ENCODE measurements at regions not wholly inside any gene's neighbourhood (a gene's known extent, or its start where the extent isn't known, plus 50 kb on each side); places are given as distances from the start of the nearest gene placed in this dataset.

DNA sequence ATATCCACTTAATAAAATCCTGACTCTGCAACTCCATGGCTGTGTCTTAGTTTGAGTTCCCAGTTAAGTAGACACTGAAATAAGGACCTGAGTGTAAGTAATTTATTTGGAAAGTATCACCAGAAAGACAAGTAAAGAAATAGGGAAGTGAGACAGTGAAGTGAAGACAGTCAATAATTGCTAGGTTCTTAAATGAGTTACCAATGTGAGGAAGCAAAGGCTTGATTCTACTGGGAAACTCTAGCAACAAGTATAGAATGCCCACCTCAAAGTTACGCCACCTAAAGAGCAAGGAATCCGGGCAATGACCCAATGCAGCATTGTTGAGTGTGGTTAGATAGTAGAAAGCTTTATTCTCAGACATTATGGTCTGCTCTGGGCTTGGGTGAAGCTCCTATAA is 383.9 kb downstream of the TLR4 start:
- DNase-seq: no peak

DNA sequence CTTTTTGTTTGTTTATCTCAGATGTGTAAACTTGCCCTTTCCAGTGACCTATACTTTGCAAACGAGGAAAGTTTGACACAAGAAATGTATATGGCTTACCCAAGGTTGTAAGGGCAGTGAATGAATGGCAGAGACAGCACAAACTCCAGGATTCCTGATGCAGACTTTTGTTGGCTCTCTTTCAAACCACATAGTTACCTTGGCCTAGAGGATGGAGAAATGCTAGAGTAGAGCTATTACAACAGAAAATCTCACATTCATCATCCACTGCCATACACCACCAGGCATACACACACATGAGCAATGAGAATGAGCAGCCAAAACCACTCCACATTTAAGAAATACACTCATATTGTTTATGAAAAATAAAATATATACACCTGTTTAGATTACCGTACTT is 387.0 kb downstream of the TLR4 start:
- no peak for DNase-seq

DNA sequence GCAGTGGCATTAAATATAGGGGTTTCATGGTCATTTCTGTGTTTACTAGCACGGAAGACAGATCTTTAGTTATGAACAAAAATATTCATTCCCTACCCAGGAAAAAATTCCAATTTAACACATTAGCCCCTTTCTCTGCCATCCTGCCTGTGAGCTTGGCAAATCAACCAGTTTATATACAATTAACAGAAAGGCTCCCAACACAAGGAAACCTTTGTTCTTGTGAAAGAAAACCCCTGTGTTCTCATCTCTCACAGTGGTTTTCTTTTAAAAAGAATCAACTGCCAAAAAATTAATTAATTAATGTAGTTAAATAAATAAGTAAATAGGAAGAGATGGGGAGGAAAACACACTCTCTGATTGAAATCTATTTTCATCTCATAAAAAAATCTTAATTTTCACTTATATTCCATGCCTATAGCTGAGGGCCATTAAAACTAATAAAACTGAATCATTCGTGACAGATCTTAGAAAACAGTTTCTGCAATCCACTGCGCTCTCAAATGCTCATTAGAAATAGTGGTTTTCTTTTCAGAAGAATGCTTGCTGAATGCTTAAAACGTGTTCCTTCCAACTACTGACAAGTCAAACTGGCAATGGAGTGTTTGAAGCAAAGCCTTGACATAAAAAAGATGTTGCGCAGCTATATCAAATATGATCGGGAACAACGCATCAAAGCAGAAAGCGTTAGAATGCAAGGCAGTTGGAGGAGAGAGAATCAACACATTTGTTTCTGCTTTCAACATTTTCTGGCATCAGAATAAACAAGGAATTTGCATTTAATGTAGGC is 387.7 kb downstream of the TLR4 start:
- DNase-seq: no peak

DNA sequence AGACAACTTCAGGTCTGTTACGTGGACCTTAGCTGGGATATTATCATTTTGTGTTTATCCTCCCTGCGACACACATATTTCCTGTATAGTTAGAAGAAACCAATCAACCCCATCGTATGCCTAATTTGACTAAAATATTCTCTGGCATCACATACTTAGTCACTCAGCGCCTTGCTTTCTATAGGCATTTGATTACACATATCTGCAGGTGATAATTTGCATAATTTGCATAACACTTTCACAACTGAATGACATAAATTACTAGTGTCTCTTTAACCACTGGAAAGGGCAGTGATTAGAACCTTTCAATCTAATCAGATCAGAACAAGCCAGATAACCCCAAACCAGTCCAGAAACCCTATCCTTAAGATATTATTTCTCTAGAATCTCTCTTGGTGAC is 390.2 kb downstream of the TLR4 start:
- no peak for DNase-seq

DNA sequence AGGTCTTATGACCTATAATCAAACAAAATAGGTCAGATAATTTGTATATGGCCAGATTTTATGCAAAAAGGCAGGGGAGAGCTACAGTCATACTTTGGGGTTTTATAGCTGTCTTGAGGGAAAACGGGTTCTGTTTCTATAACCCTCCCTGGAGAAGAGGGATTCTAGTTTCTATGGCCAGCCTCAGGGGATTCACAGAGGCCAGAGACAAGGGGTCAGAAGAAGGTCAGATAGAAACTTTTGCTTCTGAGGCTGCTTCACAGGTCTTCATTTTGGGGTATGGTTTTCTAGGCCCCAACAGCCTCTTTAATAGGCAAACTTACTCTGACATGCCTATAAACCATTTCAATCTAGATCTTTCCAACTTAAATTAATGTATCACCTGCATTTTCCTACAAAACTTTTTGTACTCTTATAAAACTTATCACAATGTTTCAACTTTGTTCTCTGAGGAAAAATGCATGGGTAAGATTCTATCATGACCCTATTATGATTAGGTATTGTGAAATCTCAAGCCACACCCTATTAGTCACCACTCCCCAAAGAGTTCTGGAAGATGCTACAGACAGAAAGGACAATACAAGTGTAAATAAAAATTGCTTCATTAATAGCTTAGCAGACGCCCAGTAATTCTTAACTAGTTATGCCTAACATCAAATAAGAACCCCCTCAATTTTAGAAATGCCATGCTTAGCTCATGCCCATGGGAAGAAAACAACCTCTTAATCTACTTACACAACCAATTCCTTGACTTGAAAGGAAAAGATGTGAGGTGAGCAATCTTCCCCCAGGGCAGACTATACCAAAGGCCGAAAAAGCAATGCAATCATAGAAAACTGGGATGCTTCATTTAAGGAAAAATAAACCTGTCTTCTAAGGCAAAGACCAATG is 396.6 kb downstream of the TLR4 start:
- DNase-seq: no peak

DNA sequence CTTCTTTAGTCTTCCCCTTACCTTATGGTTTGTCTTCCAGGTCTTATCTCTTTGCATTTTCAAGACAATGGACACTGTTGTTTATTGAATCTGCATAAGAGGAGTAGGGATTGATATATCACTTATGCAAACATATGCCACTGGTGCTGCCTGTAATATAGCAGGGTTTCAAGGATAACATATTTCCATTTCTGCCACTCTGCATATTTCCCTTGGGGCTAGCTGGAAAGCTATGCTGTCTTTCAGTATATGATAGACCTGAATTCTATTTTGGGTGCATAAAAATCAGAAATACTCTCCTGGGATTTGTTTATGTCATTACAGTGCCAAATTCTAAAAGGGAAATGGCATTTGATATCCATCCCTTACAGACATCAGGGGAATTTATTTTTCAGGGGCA is 400.2 kb downstream of the TLR4 start:
- no peak for DNase-seq

DNA sequence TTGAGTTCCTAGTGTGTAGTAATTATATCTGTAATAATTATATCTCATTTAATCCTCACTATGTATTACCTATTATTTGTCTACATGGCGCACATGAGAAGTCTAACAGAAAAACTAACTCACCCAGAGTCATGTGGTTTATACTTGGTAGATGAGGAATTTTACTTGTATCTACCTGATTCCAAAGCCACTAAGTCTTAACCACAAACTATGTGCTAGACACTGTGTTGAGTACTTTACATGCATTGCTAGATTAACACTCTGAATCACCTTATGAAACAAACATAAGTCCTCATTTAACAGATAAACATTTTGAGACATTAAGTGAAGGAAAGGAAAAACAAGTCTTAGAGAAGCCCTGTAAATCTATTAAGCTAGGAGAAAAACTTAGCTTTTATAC is 404.8 kb downstream of the TLR4 start:
- no peak for DNase-seq

DNA sequence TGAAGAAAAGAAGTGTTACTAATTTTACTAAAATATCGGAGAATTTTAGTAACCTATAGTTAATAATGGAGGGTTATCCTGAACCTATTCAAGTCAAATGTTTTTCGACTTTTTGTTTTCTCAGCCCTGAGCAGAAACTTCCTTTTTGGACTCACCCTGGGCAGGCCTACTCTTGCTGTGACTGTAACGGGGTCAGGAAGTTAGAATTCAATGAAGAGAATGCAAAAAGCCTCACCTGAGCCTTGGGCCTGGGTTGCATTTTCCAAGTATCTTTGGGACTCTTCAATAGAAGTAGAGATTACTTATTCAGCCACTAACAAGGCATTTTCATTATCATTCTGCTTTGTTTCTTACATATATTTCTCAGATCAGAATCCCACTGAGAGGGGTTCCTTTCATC is 405.3 kb downstream of the TLR4 start:
- no peak for DNase-seq

DNA sequence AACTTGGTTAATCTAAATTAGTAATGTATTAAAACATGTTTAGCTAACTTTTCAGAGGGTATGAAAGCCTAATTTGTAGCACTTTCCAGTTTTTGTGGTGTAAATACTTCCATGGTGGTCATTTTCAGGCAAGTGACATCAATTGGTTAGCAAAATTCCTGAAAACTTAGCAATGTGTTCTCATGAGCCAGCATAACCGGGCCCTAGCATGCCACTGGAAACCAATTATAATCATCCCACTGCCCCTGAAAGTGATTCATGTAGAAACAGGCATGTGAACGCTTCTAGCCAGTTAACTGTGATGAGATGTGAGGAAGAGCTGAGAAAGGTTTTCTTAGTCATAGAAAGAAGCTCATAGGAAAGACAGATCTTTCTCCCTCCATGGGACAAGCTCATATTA is 417.2 kb downstream of the TLR4 start:
- no peak for DNase-seq

DNA sequence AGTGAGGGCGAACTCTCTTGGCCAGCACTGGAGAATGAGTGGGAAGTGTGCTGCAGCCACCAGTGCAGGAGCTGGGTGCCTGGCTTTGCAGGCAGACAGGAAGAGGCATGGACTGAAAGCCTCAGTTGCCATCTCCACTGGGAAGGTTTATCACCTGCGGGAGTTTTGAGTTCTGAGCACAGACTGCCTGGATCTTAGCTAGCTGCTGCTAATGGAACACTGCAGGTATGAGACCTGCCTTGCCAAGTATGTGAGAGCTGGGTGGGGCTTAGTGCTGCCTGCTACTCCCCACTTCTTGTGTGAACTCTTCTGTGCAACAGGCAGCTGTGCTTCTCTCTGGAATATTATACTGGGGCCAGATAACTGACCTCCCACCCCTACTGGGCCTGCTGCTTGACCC is 424.1 kb downstream of the TLR4 start:
- no peak for DNase-seq

DNA sequence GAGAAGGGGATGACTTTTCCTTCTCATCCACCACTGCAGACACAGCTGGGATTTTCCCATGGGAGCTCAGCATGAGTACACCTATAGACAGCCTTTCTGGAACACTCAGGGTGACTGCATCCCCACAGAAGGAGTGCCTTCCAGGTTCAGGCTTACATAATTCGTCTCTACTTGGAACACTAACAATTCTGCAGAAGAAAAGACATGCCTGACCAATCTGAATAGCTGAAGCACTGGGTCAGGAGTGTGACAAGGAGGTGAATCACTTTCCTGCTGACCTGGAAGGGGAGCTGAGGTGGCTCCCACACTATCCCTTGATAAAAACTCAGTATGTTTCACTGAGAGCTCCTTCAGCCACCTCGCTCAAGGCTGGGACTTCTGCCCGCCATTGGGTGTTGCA is 425.3 kb downstream of the TLR4 start:
- no peak for DNase-seq

DNA sequence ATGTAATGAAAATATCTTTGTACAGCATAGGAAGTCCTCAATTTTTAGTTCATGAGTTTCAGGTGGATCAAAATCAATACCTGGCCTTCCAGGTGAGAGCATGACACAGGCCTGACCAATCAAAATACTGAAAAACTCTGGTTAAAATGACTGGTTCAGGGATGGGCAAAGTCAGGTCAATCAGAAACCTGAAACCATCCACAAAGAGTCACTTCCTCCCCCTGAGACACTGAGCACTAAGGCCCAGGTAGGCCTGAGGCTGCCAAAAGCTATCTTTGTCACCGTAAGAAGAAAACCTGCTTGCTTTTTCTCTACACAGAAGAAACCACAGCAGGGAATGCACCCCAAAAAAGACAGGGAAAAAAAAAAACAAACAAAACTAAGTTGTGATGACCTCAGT is 444.8 kb downstream of the TLR4 start:
- DNase-seq: no peak

DNA sequence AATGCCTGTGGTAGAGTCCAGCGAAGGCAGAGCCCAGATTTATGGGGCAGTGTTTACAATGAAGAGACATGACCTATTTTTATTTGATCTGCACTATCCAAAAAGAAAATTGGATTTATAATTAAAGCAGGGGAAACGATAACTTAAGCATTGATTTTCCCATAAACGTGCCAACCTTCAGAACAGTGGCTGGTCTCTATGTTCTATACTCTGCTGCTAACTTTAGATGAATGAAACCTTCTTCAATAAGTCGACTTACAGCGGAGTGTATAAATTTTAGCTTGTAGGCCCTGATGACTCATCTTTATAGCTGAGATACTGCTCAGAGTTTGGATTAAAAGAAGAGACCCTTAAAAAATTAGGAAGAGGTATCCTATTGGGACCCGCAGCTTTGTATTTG is 452.6 kb downstream of the TLR4 start:
- no peak for DNase-seq

DNA sequence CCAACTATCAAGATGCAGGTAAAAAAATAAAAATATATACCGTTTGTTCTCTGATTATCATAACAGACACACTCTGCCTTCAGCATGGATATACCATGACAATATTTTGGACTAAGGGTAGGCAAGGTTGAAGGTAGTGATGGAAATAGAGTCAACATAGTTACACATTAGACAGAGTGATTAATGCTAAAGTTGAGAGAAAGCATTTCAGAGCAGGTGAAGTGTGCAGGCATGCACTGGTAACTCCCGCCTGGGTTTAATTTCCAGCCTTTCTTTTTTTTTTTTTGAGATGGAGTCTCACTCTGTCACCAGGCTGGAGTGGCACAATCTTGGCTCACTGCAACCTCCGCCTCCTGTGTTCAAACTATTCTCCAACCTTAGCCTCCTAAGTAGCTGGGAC is 458.5 kb downstream of the TLR4 start:
- no peak for DNase-seq

DNA sequence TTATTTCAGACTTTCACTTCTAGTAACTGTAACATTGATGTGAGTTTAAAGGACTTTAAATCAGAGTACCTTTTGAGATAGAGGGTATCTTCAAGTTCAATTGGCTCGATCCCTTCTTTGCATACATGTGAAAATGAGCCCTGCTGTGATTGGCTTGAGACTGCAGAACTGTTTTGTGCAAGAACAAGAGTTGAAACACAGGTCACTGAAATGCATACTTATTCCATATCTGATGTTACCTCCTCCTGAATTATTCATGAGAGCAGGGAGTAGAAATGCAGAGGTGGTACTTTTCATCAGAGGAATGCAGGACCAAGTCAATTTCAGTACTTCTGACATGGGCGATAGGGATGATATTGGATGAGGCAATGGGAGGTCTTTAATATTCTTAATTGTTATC is 459.5 kb downstream of the TLR4 start:
- no peak for DNase-seq

DNA sequence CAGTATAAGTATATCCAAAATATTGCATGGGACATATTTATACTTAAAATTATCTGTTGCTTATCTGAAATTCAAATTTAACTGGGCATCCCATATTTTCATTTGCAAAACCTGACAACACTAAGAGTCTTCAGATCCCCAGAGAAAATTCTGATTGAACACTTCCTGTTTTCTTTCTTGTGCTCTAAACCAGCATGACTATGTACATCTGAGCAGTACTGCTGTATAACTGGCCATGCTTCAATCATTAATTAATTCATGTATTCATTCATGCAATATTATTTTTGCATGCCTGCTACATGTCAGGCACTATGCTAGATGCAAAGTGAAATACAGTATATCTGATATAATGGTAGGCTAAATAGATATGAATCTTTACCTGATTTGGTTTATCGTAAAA is 461.2 kb downstream of the TLR4 start:
- DNase-seq: no peak

DNA sequence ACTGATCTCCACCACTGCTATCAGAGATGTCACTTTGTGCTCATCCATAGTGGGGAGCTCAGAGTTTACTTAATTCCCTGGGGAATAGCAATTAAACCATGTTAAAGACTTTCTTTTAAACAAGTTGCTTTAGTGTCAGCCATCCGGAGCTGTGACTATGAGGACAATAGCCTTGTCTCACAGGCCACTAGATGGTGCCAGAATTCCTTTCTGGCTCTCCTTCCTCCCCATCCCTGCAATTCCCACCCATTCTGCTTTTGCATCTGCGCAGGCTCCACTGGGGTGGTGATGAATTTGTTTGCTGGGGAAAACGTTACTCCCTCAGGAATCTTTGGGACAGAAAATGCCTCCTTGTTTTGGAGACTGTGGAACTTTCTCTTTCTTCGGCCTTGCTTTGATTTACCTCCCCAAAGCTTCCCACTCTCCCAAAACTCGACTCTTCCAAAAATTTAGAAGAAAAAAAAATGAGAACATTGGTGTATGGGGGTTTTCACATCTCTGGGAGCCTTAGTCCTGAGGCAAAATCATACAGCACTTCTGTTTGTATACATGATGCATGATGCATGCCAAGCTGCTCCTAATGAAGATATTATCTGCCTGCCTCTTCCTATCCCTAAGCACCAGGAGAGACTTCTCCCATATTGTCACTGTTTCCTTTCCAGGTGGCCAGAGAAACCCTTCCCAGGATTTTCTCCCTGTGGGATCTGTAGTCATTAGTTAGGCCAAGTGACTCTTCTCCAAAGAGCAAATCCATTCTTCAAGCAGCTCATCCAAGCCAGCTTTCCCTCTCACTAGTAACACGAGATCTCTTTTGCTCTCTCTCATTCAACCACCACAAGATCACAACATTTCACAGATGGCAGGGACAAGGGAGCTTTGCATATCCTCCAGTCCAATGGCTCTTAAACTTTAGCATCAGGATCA is 466.1 kb downstream of the TLR4 start:
- DNase-seq: no peak

DNA sequence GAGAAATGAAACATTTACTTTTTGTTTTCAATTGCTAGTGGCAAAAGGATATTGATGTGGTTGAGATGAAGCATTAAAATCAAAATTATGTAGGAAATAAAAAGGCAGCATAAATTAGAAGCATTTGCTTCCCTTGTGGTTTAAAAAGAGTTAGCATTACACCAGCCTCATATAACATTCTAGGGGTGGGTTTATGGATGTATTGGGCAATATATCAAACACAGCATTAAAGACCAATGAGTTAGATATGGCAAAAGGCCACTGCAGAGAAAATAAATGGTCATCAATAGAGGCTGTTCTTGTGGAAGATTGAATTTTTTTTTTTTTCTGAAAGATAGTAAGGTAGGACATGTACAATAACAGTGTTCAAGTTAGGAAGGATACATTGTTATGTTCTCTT is 473.0 kb downstream of the TLR4 start:
- DNase-seq: no peak

DNA sequence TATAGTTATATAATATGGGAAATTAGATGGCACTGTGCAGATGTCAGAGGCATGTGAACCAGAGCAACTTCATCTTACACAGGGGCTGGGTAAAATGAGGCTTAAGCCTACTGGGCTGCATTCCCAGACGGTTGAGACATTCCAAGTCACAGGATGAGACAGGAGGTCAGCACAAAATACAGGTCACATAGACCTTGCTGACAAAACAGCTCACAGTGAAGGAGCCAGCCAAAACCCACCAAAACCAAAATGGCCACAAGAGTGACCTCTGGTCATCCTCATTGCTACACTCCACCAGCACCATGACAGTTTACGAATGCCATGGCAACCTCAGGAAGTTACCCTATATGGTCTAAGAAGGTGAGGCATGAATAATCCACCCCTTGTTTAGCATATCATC is 479.4 kb downstream of the TLR4 start:
- no peak for DNase-seq

DNA sequence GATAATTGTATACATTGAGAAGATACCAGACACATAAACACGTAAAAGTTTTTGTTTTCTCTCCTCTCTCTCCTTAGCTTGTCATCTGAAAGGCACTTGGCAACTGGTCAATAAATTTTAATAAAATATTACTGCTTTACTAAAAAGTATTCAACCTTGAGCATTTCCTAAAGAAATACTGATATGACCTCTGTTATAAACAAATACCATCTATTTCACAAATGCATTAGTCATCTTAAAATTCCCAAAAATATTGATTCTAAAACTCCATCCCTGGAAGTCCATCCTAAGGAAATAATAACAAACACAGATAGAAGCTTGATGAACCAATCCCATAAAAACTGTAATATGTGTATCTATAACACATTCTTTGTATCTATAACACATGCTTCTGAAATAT is 483.2 kb downstream of the TLR4 start:
- no peak for DNase-seq

DNA sequence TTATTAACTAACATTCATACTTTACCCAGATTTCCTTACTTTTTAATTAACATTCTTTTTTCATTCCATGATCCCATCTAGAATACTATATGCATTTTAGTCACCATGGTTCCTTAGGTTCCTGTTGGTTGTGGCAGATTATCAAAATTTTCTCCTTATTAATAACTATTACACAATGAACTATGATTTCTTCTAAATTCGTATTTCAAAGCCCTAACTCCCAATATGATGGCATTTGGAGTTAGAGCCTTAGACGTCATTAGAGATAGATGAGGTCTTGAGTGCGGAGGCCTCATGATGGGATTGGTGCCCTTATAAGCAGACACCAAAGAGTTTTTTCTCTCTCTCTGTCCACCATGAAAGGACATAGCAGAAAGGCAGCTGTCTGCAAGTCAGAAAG is 485.4 kb downstream of the TLR4 start:
- DNase-seq: no peak

DNA sequence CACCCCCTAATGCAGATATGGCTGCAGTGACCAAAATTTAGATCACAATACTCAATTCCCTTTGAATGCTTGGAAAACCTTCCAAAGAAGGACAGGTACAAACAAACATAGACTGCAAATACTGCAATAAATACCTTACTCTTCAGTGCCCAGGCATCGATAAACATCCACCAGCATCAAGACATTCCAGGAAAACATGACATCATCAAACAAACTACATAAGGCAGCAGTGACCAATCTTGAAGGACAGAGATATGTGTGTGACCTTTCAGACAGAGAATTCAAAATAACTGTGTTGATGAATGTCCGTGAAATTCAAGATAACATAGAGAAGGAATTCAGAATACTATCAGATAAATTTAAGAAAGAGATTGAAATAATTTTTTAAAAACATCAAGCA is 488.6 kb downstream of the TLR4 start:
- no peak for DNase-seq

DNA sequence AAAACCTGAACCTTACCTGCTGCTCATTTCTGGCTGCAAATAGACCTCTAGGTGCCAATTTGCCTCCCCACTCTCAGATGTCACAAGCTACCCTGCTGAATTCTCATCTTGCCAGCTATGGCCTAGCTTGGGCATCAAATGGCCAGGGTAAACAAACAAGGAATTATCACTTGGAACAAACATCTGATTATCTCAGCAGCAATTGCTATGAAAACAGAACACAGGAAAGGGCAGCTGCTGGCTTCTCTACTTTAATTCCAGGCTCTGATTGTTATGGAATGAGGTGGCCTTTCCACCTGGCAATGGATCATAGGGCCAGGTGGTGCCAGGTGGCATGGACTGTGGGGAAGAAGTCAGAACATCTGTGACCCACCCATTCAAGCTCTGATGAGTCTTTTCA is 505.1 kb downstream of the TLR4 start:
- DNase-seq: no peak

Measured in activated naive CD4-positive, alpha-beta T cell treated with Interleukin-2 at 50 U/mL for 16 hours (primary cell).